ENCODE measurements at regions not wholly inside any gene's neighbourhood (a gene's known extent, or its start where the extent isn't known, plus 50 kb on each side); places are given as distances from the start of the nearest gene placed in this dataset.

- TF ChIP-seq POLR2A (IDR thresholded peaks at IDR 0.05; ENCODE audit: low read depth, low read length) (no peak), TAF1 (IDR thresholded peaks at IDR 0.05; ENCODE audit: borderline replicate concordance, low read depth, low read length) (no peak), POLR2AphosphoS5 (IDR thresholded peaks at IDR 0.05; ENCODE audit: low read depth, low read length) (no peak)
Observed at GRCh38 chr5:111928511-111928910, 171.5 kb upstream of the NREP start.
